ENCODE measurements at regions not wholly inside any gene's neighbourhood (a gene's known extent, or its start where the extent isn't known, plus 50 kb on each side); places are given as distances from the start of the nearest gene placed in this dataset.

DNA sequence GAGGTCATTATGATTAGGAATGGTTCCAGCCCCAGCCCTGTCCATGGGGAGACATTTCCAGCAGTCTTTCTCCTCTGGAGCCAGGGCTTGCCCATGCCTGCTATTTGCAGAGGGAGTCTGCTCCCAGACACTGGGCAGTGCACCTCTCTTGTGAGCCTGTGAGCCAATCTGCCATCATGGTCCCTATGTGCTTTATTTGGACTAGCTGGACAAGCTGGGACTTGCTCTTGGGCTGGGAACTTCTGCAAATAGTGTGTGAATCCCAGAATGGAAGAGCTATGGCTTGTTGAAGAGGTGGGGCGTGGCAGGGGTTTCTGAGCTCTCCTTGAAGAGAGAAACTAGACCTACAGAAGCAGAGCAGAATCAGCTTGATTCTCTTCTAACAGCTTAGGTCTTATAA lies 53.7 kb upstream of the KY start:
- Histone ChIP-seq H3K4me3 (no peak overlapping the region), H3K9me1 (ENCODE audit: control insufficient read depth, insufficient read depth, low read length) (no peaks in the 10 kb centered on the region), H3K27me3 (ENCODE audit: control insufficient read depth in 2 of 2, insufficient read depth in 2 of 2, low read length in 2 of 2) (no peaks in the 10 kb centered on the region), H3K4me1 (replicated peaks in 1 of 2; ENCODE audit: control insufficient read depth in 2 of 2, insufficient read depth in 2 of 2, low read length in 2 of 2) (no peaks in the 10 kb centered on the region), H3K9ac (ENCODE audit: insufficient read depth in 1 of 2, low read depth in 2 of 2, low read length in 2 of 2) (no peak overlapping the region), H3K9me3 (replicated peaks; ENCODE audit: control insufficient read depth, insufficient read depth, low read depth, low read length) (no peaks in the 10 kb centered on the region), H2AFZ (ENCODE audit: low read depth, low read length) (no peak overlapping the region), H3K27ac (ENCODE audit: extremely low read depth, low read depth, low read length) (no peak overlapping the region), H3K36me3 (ENCODE audit: control insufficient read depth, insufficient read depth, low read length) (no peaks in the 10 kb centered on the region), H4K20me1 (replicated peaks; ENCODE audit: control insufficient read depth, insufficient read depth, low read length) (no peaks in the 10 kb centered on the region), H3K79me2 (ENCODE audit: control insufficient read depth, insufficient read depth, low read length) (no peaks in the 10 kb centered on the region), H3K4me2 (ENCODE audit: insufficient read depth, low read length) (no peak overlapping the region)
- 0% methylated on average over 1 of the region's 1 CpG for WGBS (ENCODE audit: insufficient coverage, low coverage, missing lambda C conversion rate)
- FAIRE-seq (no peak), DNase-seq (ENCODE audit: extremely low read depth in 1 of 4, low spot score in 3 of 4) (no peak), ATAC-seq (no peak)
- intact Hi-C loops (cut with micrococcal nuclease): no loop called here
- ChIA-PET CTCF (ENCODE audit: low intra/inter-chr PET ratio) (no interaction called here), POLR2A (no interaction called here)
- in situ Hi-C loops (cut with MboI): no loop called here
- TF ChIP-seq, protein P1, sequence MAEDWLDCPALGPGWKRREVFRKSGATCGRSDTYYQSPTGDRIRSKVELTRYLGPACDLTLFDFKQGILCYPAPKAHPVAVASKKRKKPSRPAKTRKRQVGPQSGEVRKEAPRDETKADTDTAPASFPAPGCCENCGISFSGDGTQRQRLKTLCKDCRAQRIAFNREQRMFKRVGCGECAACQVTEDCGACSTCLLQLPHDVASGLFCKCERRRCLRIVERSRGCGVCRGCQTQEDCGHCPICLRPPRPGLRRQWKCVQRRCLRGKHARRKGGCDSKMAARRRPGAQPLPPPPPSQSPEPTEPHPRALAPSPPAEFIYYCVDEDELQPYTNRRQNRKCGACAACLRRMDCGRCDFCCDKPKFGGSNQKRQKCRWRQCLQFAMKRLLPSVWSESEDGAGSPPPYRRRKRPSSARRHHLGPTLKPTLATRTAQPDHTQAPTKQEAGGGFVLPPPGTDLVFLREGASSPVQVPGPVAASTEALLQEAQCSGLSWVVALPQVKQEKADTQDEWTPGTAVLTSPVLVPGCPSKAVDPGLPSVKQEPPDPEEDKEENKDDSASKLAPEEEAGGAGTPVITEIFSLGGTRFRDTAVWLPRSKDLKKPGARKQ (CRISPR knock-in tag; IDR thresholded peaks at IDR 0.05): no peak
- TF ChIP-seq OTX1 (CRISPR knock-in tag; IDR thresholded peaks at IDR 0.05) (no peak), DACH1 (IDR thresholded peaks at IDR 0.05; ENCODE audit: partially characterized antibody) (no peak), YY1 (IDR thresholded peaks at IDR 0.05; ENCODE audit: borderline replicate concordance in 1 of 3, control insufficient read depth in 1 of 3, extremely low read depth in 1 of 3, insufficient read depth in 3 of 3, insufficient read length in 1 of 3, insufficient replicate concordance in 2 of 3, low read depth in 1 of 3, low read length in 2 of 3) (no peak), ZNF436 (CRISPR knock-in tag; IDR thresholded peaks at IDR 0.05) (no peak), CBX2 (IDR thresholded peaks at IDR 0.05; ENCODE audit: insufficient read depth, low read length, poor library complexity, severe bottlenecking) (no peak), MIER1 (IDR thresholded peaks at IDR 0.05; ENCODE audit: low read depth) (no peak), ZKSCAN1 (IDR thresholded peaks at IDR 0.05; ENCODE audit: low read depth, low read length) (no peak), NCOA1 (IDR thresholded peaks at IDR 0.05; ENCODE audit: low read depth) (no peak), EP300 (IDR thresholded peaks at IDR 0.05; ENCODE audit: low read length) (no peak), ZNF551 (CRISPR knock-in tag; IDR thresholded peaks at IDR 0.05) (no peak), GABPB2 (CRISPR knock-in tag; conservative IDR thresholded peaks at IDR 0.05) (no peak)
- TF ChIP-seq, protein P2, sequence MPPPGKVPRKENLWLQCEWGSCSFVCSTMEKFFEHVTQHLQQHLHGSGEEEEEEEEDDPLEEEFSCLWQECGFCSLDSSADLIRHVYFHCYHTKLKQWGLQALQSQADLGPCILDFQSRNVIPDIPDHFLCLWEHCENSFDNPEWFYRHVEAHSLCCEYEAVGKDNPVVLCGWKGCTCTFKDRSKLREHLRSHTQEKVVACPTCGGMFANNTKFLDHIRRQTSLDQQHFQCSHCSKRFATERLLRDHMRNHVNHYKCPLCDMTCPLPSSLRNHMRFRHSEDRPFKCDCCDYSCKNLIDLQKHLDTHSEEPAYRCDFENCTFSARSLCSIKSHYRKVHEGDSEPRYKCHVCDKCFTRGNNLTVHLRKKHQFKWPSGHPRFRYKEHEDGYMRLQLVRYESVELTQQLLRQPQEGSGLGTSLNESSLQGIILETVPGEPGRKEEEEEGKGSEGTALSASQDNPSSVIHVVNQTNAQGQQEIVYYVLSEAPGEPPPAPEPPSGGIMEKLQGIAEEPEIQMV (tag; conservative IDR thresholded peaks at IDR 0.05; ENCODE audit: low read depth): no peak
- TF ChIP-seq, protein P3, sequence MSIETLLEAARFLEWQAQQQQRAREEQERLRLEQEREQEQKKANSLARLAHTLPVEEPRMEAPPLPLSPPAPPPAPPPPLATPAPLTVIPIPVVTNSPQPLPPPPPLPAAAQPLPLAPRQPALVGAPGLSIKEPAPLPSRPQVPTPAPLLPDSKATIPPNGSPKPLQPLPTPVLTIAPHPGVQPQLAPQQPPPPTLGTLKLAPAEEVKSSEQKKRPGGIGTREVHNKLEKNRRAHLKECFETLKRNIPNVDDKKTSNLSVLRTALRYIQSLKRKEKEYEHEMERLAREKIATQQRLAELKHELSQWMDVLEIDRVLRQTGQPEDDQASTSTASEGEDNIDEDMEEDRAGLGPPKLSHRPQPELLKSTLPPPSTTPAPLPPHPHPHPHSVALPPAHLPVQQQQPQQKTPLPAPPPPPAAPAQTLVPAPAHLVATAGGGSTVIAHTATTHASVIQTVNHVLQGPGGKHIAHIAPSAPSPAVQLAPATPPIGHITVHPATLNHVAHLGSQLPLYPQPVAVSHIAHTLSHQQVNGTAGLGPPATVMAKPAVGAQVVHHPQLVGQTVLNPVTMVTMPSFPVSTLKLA (conservative IDR thresholded peaks at IDR 0.05): no peak
- TF ChIP-seq, protein P4, sequence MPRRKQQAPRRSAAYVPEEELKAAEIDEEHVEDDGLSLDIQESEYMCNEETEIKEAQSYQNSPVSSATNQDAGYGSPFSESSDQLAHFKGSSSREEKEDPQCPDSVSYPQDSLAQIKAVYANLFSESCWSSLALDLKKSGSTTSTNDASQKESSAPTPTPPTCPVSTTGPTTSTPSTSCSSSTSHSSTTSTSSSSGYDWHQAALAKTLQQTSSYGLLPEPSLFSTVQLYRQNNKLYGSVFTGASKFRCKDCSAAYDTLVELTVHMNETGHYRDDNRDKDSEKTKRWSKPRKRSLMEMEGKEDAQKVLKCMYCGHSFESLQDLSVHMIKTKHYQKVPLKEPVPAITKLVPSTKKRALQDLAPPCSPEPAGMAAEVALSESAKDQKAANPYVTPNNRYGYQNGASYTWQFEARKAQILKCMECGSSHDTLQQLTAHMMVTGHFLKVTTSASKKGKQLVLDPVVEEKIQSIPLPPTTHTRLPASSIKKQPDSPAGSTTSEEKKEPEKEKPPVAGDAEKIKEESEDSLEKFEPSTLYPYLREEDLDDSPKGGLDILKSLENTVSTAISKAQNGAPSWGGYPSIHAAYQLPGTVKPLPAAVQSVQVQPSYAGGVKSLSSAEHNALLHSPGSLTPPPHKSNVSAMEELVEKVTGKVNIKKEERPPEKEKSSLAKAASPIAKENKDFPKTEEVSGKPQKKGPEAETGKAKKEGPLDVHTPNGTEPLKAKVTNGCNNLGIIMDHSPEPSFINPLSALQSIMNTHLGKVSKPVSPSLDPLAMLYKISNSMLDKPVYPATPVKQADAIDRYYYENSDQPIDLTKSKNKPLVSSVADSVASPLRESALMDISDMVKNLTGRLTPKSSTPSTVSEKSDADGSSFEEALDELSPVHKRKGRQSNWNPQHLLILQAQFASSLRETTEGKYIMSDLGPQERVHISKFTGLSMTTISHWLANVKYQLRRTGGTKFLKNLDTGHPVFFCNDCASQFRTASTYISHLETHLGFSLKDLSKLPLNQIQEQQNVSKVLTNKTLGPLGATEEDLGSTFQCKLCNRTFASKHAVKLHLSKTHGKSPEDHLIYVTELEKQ (CRISPR knock-in tag; IDR thresholded peaks at IDR 0.05): no peak
- no TSS peak for BruUV-seq (replicated peaks)
